Heart left ventricle (tissue), 16 donors: ENCODE measurements at regions not wholly inside any gene's neighbourhood (a gene's known extent, or its start where the extent isn't known, plus 50 kb on each side); places are given as distances from the start of the nearest gene placed in this dataset.

ENCODE experiments used
- ATAC-seq, 4 donors: fragments of 200-7000 bp; cut with Tn5 transposase; one replicate each; pipeline ENCODE4 v1.9.1; 2020 to 2022; ENCODE audit warnings: moderate library complexity in 4 of 4, mild to moderate bottlenecking in 3 of 4, moderate number of reproducible peaks in 1 of 4
- DNase-seq, 5 donors: peaks; one replicate each; pipeline ENCODE4 v3.0.0-alpha.2; 2020
- H3K27ac ChIP-seq, 12 donors: fragments of 200-600 bp; sonication (generic) in 4 of 12; one replicate each; pipeline versions ENCODE4 v1.5.0 to v1.8.0; 2016 to 2022; ENCODE audit warnings: mild to moderate bottlenecking in 2 of 12
- H3K27me3 ChIP-seq, 9 donors: fragments of 200-600 bp; sonication (generic) in 2 of 9; one replicate each; pipeline versions ENCODE4 v1.5.1 to v1.8.0; 2016 to 2022; ENCODE audit warnings: mild to moderate bottlenecking in 3 of 9
- H3K36me3 ChIP-seq, 9 donors: fragments of 200-600 bp; sonication (generic) in 2 of 9; one replicate each; pipeline versions ENCODE4 v1.5.0 to v1.8.0; 2018 to 2022; ENCODE audit warnings: mild to moderate bottlenecking in 2 of 9
- H3K4me1 ChIP-seq, 12 donors: fragments of 200-600 bp; sonication (generic) in 4 of 12; one replicate each; pipeline versions ENCODE4 v1.5.0 to v1.8.0; 2016 to 2022; ENCODE audit warnings: mild to moderate bottlenecking in 3 of 12
- H3K4me3 ChIP-seq, 12 donors: fragments of 200-600 bp; sonication (generic) in 4 of 12; one replicate each; pipeline versions ENCODE4 v1.5.0 to v1.8.0; 2017 to 2022; ENCODE audit warnings: mild to moderate bottlenecking in 9 of 12, moderate library complexity in 4 of 12
- H3K9me3 ChIP-seq, 12 donors: fragments of 200-600 bp; sonication (generic) in 4 of 12; one replicate each; pipeline versions ENCODE4 v1.5.0 to v1.8.0; 2016 to 2022; ENCODE audit warnings: mild to moderate bottlenecking in 1 of 12
- CTCF ChIP-seq, 12 donors: fragments of 200-600 bp; sonication (generic) in 4 of 12; IDR thresholded peaks; one replicate each; pipeline versions ENCODE4 v1.5.0 to v1.8.0; 2018 to 2022; ENCODE audit warnings: antibody characterized with exemption in 12 of 12, mild to moderate bottlenecking in 5 of 12
- POLR2A ChIP-seq, 2 donors: fragments of 450-650 bp; IDR thresholded peaks; one replicate each; pipeline ENCODE4 v1.6.1; 2017; ENCODE audit warnings: antibody characterized with exemption in 2 of 2, mild to moderate bottlenecking in 2 of 2, moderate library complexity in 2 of 2
- WGBS, 4 donors: extraction: QIAGEN DNeasy Blood & Tissue Kit in 2 of 4; methylation state at CpG; one replicate each; pipeline versions ENCODE4 v1.1.5 to v1.1.7; 2013 to 2018; 5-methylcytosine and 5-hydroxymethylcytosine counted together
- intact Hi-C, 10 donors: fragments of 100-400 bp; cut with DNase I; formaldehyde crosslinking; loops; one replicate each; pipeline versions ENCODE4 v1.11.1 to v1.14.2; 2022
- donor health status: ischemic (EF 13 %, LVEDD 7.1; RV severe dilation, severe dysfunction).
- donor health status: healthy with polysubstance abuse.
- donor health status: DM: no; HTN: yes; CAD: no.
- donor health status: DM: no; HTN: no; CAD: no.
- donor health status: ischemic (EF 25% LVEDD 6.9; RV normal size, moderate dysfunction).
- donor health status: ischemic (EF 25% LVEDD 5.7; RV mildly dilated, moderate dysfunction).
- donor health status: healthy.
- donor health status: DM: yes; HTN: yes; CAD: no.
- donor health status: ischemic (EF 35%, LVEDD 5.7; RV mildly dilated, moderate dysfunction).
- donor health status: nonischemic (EF 11% LVEDD 7.7; RV severe dilation, severe dysfunction).
- donor health status: DM: yes; HTN: yes; CAD: no.
- donor health status: PGD.
- donor health status: ischemic (EF 29% LVEDD 5.4; RV normal size, mild dysfunction).
- donor health status: nonischemic (EF 23%, LVEDD 6.1; RV moderate dilation, normal function).

- Histone ChIP-seq H3K36me3 (no peaks in the 10 kb centered on the region), H3K27me3 (no peaks in the 10 kb centered on the region), H3K27ac (no peak overlapping the region), H3K4me1 (peaks cover 0 to 13% (median 0%) of the 10 kb centered on the region in 12 donors), H3K4me3 (no peak overlapping the region), H3K9me3 (no peaks in the 10 kb centered on the region)
- ATAC-seq (no peak), DNase-seq (no peak)
- no peak for TF ChIP-seq CTCF (IDR thresholded peaks at IDR 0.05)
- TF ChIP-seq POLR2A (IDR thresholded peaks at IDR 0.05), result no peak
- intact Hi-C loops, result loop anchor here in 1 of 10 donors (5.0 to 10.0 kb wide), 2 partner anchors 34 to 62 kb away; no protein-coding TSS in a partner anchor
Observed at GRCh38 chr12:38586789-38587188, 270.2 kb downstream of the ALG10B start.

- no peak for TF ChIP-seq POLR2A (IDR thresholded peaks at IDR 0.05)
- no peak overlapping the region for H3K4me3 ChIP-seq
- peak overlapping the region in 1 of 12 donors; percentile 16 for H3K27ac ChIP-seq
Observed at GRCh38 chr12:38587594-38587993, 271.0 kb downstream of the ALG10B start.

GRCh38 chr12:38588624-38589305 is 272.2 kb downstream of the ALG10B start:
- no peaks in the 10 kb centered on the region for H3K36me3 ChIP-seq
- no peak for ATAC-seq

More at GRCh38 chr12:38587594-38587993, 271.0 kb downstream of the ALG10B start:
- Histone ChIP-seq H3K27me3 (no peaks in the 10 kb centered on the region), H3K36me3 (no peaks in the 10 kb centered on the region), H3K9me3 (no peaks in the 10 kb centered on the region), H3K4me1 (peaks cover 0 to 13% (median 0%) of the 10 kb centered on the region in 12 donors)
- ATAC-seq (peak in 1 of 4 donors; percentile 41), DNase-seq (no peak)
- intact Hi-C loops, result loop anchor here in 1 of 10 donors (5.0 to 10.0 kb wide), 2 partner anchors 35 to 63 kb away; no protein-coding TSS in a partner anchor
- WGBS, 4 donors, result 40 to 72% (median 51%) methylated on average over 1 of the region's 1 CpG

GRCh38 chr12:38589306-38589632 is 272.7 kb downstream of the ALG10B start:
- no peak overlapping the region for H3K4me3 ChIP-seq
- no peaks in the 10 kb centered on the region for H3K36me3 ChIP-seq
- no peaks in the 10 kb centered on the region for H3K27me3 ChIP-seq
- DNase-seq (no peak), ATAC-seq (no peak)
- intact Hi-C loops, result loop anchor here in 1 of 10 donors (5.0 to 10.0 kb wide), 2 partner anchors 37 to 64 kb away; no protein-coding TSS in a partner anchor
- no peaks in the 10 kb centered on the region for H3K9me3 ChIP-seq
- no peak overlapping the region for H3K27ac ChIP-seq
- H3K4me1 ChIP-seq, result peaks cover 0 to 13% (median 0%) of the 10 kb centered on the region in 12 donors
- TF ChIP-seq POLR2A (IDR thresholded peaks at IDR 0.05) (no peak), CTCF (IDR thresholded peaks at IDR 0.05) (no peak)
- 69 to 79% (median 75%) methylated on average over 4 of the region's 4 CpGs for WGBS, 4 donors

More at GRCh38 chr12:38588624-38589305, 272.2 kb downstream of the ALG10B start:
- Histone ChIP-seq H3K4me1 (peaks cover 0 to 13% (median 0%) of the 10 kb centered on the region in 12 donors), H3K27ac (no peak overlapping the region), H3K27me3 (no peaks in the 10 kb centered on the region), H3K9me3 (no peaks in the 10 kb centered on the region), H3K4me3 (no peak overlapping the region)
- intact Hi-C loops, result loop anchor here in 1 of 10 donors (5.0 to 10.0 kb wide), 2 partner anchors 36 to 64 kb away; no protein-coding TSS in a partner anchor
- no peak for DNase-seq
- WGBS, 4 donors, result 53 to 62% (median 60%) methylated on average over 4 of the region's 4 CpGs
- TF ChIP-seq CTCF (IDR thresholded peaks at IDR 0.05), result no peak
- TF ChIP-seq POLR2A (IDR thresholded peaks at IDR 0.05), result no peak
